Muscle layer of colon (tissue), 2 donors: ENCODE measurements at regions not wholly inside any gene's neighbourhood (a gene's known extent, or its start where the extent isn't known, plus 50 kb on each side); places are given as distances from the start of the nearest gene placed in this dataset.
"Not testable (repeated sequence)": the region's sequence is repeated elsewhere in the genome, so short reads cannot be mapped to it uniquely, and the experiment has no call there.

ENCODE experiments used
- H3K27ac ChIP-seq: one replicate; pipeline ENCODE4 v1.7.0; 2013; ENCODE audit warnings: low read depth, mild to moderate bottlenecking, low read length, moderate library complexity
- H3K27me3 ChIP-seq, 2 donors: one replicate each; pipeline ENCODE4 v1.7.0; 2013; ENCODE audit warnings: low read length in 2 of 2, mild to moderate bottlenecking in 2 of 2; ENCODE audit not compliant: insufficient read depth in 2 of 2, control insufficient read depth in 1 of 2
- H3K36me3 ChIP-seq: one replicate; pipeline ENCODE4 v1.7.0; 2013; ENCODE audit warnings: mild to moderate bottlenecking, low read length; ENCODE audit not compliant: insufficient read depth
- H3K4me1 ChIP-seq: one replicate; pipeline ENCODE4 v1.7.0; 2013; ENCODE audit warnings: mild to moderate bottlenecking, low read length; ENCODE audit not compliant: insufficient read depth
- H3K4me3 ChIP-seq, 2 donors: one replicate each; pipeline ENCODE4 v1.7.0; 2013; ENCODE audit warnings: low read length in 2 of 2, low read depth in 1 of 2, mild to moderate bottlenecking in 1 of 2, moderate library complexity in 1 of 2
- H3K9ac ChIP-seq: one replicate; pipeline ENCODE4 v1.7.0; 2013; ENCODE audit warnings: low read length
- H3K9me3 ChIP-seq: one replicate; pipeline ENCODE4 v1.7.0; 2013; ENCODE audit warnings: mild to moderate bottlenecking, low read length
- donor health status: abdominal sarcoma.
- donor health status: Adenocarcinoma of cecum.

DNA sequence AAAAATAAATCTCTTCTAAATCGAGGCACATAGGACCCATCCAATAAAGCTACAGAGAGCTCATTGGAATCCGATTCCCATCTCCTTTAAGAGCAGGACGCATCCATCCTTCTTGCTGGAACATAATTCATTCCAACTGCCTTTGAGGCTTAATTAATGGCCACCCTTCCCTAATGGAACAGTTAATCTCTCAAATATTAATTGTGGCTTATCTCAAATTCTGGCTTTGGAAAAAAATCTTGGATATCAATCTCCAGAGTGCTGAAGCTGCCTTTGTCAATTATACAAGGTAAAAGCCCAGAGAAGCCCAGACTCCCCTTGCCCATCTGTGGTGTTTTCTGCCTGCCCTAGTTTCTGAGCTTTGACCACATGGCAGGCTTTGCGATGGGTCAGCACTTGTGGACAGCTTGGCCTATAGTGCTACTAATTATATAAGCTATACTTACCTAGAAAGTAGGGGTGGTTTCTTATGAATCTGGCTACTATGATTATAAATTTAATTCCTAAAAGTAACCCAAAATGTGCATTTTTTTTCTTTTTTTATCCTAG lies 246.3 kb downstream of the NUAK1 start:
- no peaks in the 10 kb centered on the region for H3K4me1 ChIP-seq
- H3K9me3 ChIP-seq = no peaks in the 10 kb centered on the region
- H3K36me3 ChIP-seq = no peaks in the 10 kb centered on the region
- H3K27me3 ChIP-seq = peaks cover 0 to 5% of the 10 kb centered on the region in 2 donors
- H3K9ac ChIP-seq = no peak overlapping the region
- no peak overlapping the region for H3K27ac ChIP-seq
- no peak overlapping the region for H3K4me3 ChIP-seq

DNA sequence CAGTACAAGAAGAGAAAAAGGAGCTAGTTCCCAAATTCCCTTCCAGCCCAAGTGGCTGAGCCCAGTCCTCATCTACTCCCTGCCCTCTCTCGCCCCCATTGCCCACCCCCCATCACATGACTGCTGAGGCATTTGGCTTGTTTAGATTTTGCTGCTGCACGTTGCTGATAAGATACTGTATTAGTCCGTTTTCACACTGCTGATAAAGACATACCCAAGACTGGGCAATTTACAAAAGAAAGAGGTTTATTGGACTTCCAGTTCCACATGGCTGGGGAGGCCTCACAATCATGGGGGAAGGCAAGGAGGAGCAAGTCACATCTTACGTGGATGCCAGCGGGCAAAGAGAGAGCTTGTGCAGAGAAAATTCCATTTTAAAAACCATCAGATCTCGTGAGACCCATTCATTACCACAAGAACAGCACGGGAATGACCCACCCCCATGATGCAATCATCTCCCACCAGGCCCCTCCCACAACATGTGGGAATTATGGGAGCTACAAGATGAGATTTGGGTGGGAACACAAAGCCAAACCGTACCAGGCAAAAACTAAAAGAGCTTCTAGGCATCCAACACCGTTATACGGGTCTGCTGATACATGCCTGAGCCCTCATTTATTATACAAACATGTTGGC lies 243.4 kb downstream of the NUAK1 start:
- not testable (repeated sequence) for H3K36me3 ChIP-seq, H3K9me3 ChIP-seq, H3K27ac ChIP-seq, H3K9ac ChIP-seq, H3K27me3 ChIP-seq, H3K4me3 ChIP-seq, H3K4me1 ChIP-seq

- no peaks in the 10 kb centered on the region for H3K4me1 ChIP-seq
- no peak overlapping the region for H3K4me3 ChIP-seq
- no peak overlapping the region for H3K27ac ChIP-seq
- no peaks in the 10 kb centered on the region for H3K36me3 ChIP-seq
- H3K9me3 ChIP-seq = no peaks in the 10 kb centered on the region
- H3K9ac ChIP-seq = no peak overlapping the region
- H3K27me3 ChIP-seq = peaks cover 0 to 5% of the 10 kb centered on the region in 2 donors
Measured at GRCh38 chr12:105897311-105897725, 241.4 kb downstream of the NUAK1 start.

DNA sequence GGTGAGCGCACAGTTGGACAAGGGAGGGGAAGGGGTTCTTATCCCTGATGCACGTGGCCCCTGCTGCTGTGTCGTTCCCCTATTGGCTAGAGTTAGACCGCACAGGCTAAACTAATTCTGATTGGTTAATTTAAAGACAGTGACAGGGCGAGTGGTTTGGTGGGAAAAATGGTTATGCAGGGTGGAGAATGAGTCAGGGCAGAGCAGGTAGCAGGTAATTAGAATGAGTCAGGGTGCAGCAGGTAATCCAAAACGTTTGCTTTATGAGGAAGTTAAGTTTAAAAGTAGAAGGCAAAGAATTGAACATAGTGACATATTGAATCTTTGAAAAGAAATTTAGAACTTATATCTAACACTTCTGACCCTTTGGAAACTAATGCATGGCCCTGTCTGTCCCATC lies 240.5 kb downstream of the NUAK1 start:
- H3K4me1 ChIP-seq, H3K9me3 ChIP-seq, H3K27me3 ChIP-seq, H3K4me3 ChIP-seq, H3K27ac ChIP-seq, H3K36me3 ChIP-seq, H3K9ac ChIP-seq: not testable (repeated sequence)

- H3K36me3 ChIP-seq = no peaks in the 10 kb centered on the region
- H3K4me1 ChIP-seq = no peaks in the 10 kb centered on the region
- peaks cover 0 to 5% of the 10 kb centered on the region in 2 donors for H3K27me3 ChIP-seq
- no peak overlapping the region for H3K9ac ChIP-seq
- H3K4me3 ChIP-seq = no peak overlapping the region
- no peaks in the 10 kb centered on the region for H3K9me3 ChIP-seq
- no peak overlapping the region for H3K27ac ChIP-seq
Measured at GRCh38 chr12:105899589-105899988, 239.2 kb downstream of the NUAK1 start.

- Histone ChIP-seq H3K4me1 (no peaks in the 10 kb centered on the region), H3K9me3 (no peaks in the 10 kb centered on the region), H3K36me3 (no peaks in the 10 kb centered on the region), H3K27me3 (no peaks in the 10 kb centered on the region), H3K27ac (no peak overlapping the region), H3K4me3 (no peak overlapping the region), H3K9ac (no peak overlapping the region)
Measured at GRCh38 chr12:105906561-105906960, 232.2 kb downstream of the NUAK1 start.

DNA sequence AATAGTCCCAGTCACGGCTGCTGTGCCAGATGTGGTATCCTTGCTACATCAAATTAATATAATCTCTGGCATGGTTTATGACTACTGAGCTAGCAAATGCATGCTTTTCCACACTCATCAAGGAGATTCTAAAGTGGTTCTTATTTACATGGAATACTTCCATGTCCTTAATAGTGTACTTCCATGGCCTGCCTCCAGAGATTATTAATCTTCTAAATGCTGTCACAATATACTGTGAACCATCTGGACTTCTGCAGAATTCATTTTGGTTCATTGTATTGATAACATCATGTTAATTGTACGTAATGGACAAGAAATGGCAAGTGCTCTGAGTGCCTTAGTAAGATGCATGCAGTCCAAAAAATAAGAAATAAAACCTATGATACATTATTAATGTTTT lies 230.8 kb downstream of the NUAK1 start:
- no peaks in the 10 kb centered on the region for H3K36me3 ChIP-seq
- H3K27ac ChIP-seq = no peak overlapping the region
- no peak overlapping the region for H3K4me3 ChIP-seq
- H3K9me3 ChIP-seq = no peaks in the 10 kb centered on the region
- H3K27me3 ChIP-seq = no peaks in the 10 kb centered on the region
- no peak overlapping the region for H3K9ac ChIP-seq
- H3K4me1 ChIP-seq = no peaks in the 10 kb centered on the region

GRCh38 chr12:105910030-105910429 lies 228.7 kb downstream of the NUAK1 start:
- no peaks in the 10 kb centered on the region for H3K4me1 ChIP-seq
- no peak overlapping the region for H3K4me3 ChIP-seq
- no peaks in the 10 kb centered on the region for H3K27me3 ChIP-seq

GRCh38 chr12:105911966-105912365 lies 226.8 kb downstream of the NUAK1 start:
- H3K4me1 ChIP-seq = no peaks in the 10 kb centered on the region

More at GRCh38 chr12:105910030-105910429, 228.7 kb downstream of the NUAK1 start:
- Histone ChIP-seq H3K36me3 (no peaks in the 10 kb centered on the region), H3K9me3 (no peaks in the 10 kb centered on the region), H3K9ac (no peak overlapping the region), H3K27ac (no peak overlapping the region)

DNA sequence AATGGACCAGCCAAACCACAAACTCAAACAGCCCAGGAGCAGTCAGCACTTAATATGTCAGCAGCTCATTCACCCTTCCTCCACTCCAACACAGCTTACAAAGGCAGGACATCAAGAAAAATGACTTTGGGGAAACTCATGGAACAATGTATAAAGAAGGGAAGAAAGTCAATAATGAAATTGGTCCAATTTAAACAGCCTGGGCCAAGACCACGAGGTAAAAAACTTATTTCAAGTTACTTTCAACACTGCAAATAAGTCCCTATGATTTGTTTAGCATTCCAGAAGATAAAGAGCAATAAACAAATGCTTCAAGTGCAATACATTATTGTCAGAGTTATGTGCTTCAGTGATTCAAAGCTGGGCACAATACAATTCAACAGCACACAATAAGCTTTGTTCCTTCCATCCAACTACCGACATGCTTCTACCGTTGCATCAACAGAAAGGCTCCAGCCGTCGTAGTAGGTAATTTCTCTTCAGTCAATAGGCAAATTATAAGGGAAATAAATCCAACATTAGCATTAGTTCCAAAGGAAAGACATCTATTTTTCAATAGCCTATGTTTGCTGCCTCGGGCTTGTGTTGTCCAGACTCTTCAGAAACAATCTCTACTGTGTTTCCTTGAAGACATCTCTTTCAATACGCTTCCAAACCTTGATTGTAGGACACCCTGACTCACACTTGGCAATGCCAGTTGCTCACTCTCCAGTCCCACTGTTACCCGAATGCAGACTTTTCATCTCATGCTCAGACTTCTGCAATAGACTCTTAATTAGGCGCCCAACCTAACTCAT lies 225.7 kb downstream of the NUAK1 start:
- H3K9me3 ChIP-seq = no peaks in the 10 kb centered on the region
- no peak overlapping the region for H3K9ac ChIP-seq
- H3K27ac ChIP-seq = no peak overlapping the region
- H3K27me3 ChIP-seq = no peaks in the 10 kb centered on the region
- H3K4me3 ChIP-seq = no peak overlapping the region
- H3K4me1 ChIP-seq = no peaks in the 10 kb centered on the region
- H3K36me3 ChIP-seq = no peaks in the 10 kb centered on the region

More at GRCh38 chr12:105911966-105912365, 226.8 kb downstream of the NUAK1 start:
- Histone ChIP-seq H3K27ac (no peak overlapping the region), H3K4me3 (no peak overlapping the region), H3K27me3 (no peaks in the 10 kb centered on the region), H3K36me3 (no peaks in the 10 kb centered on the region), H3K9me3 (no peaks in the 10 kb centered on the region), H3K9ac (no peak overlapping the region)

- peaks cover 10% of the 10 kb centered on the region for H3K4me1 ChIP-seq
- H3K27ac ChIP-seq = no peak overlapping the region
- H3K9ac ChIP-seq = no peak overlapping the region
- no peaks in the 10 kb centered on the region for H3K36me3 ChIP-seq
- no peaks in the 10 kb centered on the region for H3K9me3 ChIP-seq
- no peak overlapping the region for H3K4me3 ChIP-seq
- H3K27me3 ChIP-seq = no peaks in the 10 kb centered on the region
Measured at GRCh38 chr12:105915997-105916759, 222.6 kb downstream of the NUAK1 start.
